ENCODE measurements at regions not wholly inside any gene's neighbourhood (a gene's known extent, or its start where the extent isn't known, plus 50 kb on each side); places are given as distances from the start of the nearest gene placed in this dataset.

- DNase-seq, result no peak
Observed at GRCh38 chr7:67566101-67566500, 569.5 kb downstream of the TYW1 start.

DNA sequence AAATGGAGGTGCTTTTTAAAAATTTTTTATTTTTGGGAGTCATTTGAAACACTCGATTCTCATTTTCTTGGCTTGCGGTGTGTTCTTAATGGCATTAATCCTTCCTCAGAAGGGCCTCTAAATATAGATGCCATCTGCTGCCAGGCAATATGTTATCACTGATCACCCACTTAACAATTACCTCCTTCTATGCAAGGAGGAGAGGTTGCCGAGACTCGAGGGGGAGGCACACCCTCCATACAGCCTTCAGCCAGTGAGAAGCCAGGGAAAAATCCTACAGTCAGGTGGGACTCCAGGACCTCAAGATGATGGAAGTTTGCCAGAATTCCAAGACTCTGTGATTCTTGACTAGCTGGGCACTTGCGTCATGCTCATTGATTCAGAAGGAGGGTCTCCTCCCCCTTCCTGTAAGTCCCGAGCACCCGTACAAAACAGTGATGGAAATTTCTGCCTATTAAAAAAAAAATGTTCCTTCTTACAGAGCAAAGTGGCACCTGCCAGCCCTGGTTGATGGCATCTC is 574.5 kb downstream of the TYW1 start:
- no peak for DNase-seq

DNA sequence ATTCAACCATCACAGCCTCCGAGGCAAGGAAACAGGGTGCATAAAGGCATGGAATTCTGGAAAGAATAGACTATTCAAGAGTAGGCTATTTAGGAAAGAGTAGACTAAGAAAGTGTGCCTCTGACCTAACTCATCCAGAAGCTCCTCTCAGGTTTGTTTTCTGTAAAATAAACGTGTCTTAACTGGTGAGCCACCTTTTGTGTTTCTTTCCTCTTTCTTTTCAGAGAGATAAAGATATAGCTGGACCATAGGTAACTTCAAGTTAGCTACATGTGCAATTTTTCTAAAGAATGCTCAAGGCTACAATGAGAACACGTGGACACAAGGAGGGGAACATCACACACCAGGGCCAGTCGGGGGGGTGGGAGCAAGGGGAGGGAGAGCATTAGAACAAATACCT is 577.0 kb downstream of the TYW1 start:
- DNase-seq, result no peak

- no peak for DNase-seq
Observed at GRCh38 chr7:67588631-67589030, 592.0 kb downstream of the TYW1 start.

DNA sequence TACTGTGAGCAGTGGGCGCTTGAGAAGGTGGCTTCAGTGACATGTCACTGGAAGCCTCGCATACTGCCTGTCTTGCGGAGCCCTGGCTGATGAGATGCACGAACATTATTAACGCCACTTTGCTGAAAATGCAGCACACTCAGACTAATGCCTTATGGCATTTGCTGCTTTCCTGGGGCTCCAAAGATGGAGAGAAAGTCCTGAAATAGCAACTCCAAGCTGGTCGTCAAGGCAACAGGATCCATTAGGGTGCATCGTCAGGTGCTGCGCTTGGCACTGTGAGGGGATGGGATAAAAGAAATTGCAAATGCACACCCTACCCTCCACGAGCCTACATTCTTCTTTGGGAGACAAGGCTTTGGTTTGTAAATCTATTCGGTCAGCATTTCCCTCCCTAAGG is 592.5 kb downstream of the TYW1 start:
- DNase-seq, result no peak

GRCh38 chr7:67590649-67591048 is 594.0 kb downstream of the TYW1 start:
- no peak for DNase-seq

DNA sequence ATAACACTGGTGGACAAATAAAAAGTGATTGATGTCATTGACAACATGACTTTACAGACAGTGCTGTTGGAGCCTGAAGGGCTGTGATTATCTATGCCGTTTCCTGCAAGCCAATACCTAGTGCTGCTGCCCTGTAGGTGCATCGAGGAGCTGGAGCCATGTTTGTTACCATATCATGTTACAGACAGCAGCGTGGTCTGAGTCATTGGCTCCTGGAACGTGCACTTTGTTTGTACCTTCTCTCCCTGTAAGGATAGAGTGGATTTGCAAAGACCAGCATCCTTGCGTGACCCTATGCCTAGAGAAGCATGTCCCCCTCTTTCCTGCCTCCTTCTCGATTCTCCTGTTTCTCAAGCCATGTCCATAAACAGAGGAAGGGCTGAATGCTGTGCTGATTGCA is 597.2 kb downstream of the TYW1 start:
- DNase-seq, result no peak

- no peak for DNase-seq
Observed at GRCh38 chr7:67595431-67596180, 599.0 kb downstream of the TYW1 start.

GRCh38 chr7:67597161-67597560 is 600.5 kb downstream of the TYW1 start:
- no peak for DNase-seq

- DNase-seq, result no peak
Observed at GRCh38 chr7:67598469-67598868, 601.8 kb downstream of the TYW1 start.

DNA sequence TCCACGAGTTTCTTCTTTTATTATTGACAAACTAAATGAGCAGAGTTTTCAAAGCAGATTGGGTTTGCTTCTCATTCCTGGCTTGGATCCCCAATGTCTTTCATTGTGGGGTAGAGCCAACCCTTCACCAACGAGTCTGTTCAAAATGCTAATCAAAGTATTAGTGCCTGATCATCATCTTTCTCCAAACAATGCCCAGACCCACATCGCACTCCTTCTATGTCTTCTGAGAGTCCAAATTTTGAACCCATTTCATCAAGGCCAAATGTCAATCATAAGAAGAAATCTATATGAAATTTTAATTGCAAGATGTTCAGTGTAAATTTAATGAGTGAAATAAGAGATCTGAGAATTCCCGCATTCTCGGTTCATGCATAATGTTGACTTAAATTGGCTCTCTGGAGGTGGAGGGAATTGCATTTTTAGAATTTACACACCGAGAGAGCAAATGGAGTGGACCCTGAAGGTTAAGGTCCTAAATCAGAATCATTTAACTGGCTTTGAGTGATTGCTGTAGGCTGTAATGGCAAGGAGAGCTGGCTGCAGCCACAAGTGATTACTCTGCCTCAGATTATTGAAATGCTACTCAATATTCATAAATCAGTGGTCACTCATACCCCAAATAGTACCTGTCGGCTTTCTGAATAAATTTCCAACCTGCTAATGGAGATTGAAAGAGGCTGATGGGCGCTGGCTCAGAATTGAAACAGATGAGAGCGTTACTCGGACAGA is 602.9 kb downstream of the TYW1 start:
- DNase-seq, result no peak

GRCh38 chr7:67602246-67602887 is 605.7 kb downstream of the TYW1 start:
- no peak for DNase-seq

DNA sequence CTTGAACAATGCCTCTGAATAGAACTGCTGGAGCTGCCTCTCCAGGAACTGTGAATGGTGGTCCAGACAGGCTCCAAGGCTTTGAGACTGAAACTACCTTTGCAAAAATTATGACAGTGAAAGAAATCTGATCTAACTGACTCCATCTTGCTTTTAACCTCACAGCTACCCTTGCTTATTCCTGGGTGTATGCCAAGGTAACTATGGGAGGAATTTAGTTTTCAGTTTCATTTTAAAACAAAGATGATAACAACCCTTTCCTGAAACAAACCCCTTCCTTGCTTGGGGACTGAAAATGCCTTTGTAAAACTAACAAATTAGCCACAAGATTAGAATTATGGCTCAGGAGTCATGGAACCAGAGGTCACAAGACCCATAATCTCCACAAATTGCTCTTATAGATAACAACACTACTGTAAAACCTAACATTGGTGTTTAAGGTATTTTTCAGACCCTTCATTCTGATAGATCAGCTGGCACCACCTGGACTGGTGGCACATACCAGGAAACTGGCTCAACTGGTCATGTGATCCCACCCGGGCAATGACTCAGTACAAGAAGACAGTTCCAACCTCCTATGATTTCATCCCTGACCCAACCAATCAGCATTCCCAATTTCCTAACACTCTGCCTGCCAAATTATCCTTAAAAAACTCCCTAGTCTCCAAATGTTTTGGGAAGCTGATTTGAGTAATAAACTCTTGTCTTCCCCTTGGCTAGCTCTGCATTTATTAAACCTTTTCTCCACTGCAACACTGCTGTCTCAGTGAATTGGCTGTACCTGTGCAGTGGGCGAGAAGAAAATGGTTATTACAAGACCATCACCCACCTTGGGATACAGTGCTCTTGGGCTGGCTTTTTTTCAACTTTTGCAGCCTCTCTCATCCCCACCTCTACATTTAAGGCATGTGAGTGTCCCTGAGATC is 608.1 kb downstream of the TYW1 start:
- DNase-seq, result no peak

DNA sequence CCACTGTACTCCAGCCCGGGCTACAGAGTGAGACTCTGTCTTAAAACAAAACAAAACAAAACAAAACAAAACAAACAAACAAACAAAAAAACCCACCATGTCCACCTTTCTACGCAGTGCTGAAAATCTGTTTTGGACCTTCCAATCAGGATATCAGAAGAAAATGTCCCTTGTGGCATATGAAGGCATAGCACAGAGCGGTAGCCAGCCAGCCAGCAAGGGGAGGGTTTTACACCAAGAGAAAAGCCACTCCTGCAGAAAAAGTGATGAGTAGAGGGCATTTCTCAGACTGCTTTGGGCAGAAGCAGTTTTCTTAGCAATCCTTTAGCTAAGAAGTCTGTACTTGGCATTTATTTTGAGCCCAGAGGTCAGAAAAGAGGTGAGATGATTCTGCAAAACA is 612.2 kb downstream of the TYW1 start:
- DNase-seq, result no peak

- DNase-seq, result no peak
Observed at GRCh38 chr7:67610897-67611296, 614.3 kb downstream of the TYW1 start.

DNA sequence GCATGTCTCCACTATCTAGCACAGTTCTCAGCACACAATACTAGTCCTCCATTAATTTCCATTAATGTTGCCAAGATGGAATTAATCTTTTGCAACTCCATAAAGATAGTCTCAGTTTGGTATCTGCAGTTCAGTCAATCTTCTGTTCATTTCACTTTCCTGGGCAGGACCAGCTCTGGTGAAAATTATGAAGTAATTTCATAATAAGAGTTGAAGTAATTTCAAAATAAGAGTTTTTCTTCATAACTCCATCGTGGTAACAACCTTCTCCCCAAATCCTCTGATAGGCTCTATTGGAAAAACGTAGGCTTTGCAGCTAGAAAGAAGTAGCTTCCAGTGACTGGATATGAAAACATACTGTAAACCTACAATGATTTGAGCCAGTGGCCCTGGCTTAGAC is 618.2 kb downstream of the TYW1 start:
- DNase-seq, result no peak

DNA sequence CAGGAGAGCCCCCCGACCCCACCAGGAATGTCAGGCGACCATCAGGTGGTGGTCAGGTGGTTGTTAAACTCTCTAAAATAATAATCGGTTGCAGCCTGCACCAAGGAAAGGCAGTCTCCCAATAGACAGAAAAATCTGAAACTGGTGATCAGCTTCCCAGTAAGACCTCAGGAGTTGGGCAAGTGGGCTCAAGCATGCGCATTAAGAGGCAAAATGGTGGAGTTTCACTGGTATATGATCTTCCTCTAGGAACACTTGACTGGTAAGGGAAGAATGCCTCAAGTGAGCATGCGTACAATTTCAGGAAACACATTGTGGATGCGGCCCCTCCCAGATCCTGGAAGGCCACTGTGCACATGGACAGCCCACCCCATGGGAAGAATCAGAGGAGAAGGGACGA is 619.9 kb downstream of the TYW1 start:
- no peak for DNase-seq

DNA sequence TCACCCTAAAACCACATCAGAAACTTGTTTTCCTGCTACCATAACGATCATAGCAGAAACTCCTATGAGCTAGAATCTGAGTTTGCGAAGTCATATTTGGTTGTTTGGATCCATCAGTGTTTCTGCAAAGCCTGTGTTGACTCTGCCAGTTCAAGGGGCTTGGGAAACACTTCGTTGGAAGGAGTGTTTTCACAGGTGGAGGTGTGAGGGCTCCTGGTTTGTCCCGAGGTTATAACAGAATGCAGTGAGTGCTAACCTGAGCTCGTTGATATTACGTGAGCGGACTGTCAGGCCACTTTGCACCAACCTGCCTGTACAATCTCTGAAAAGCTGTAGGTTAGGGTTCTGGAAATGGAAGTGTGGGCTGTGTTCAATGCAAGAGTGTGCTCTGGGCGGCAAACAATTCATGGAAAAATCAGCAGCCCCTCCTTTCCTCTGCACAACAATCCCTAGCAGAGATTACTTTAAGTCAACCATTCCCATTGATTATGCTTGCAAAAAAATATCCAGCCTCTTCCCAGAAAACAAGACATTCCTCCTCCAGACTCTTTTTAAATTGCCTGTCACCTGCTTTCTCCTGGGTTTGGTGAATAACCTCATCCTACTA is 622.0 kb downstream of the TYW1 start:
- DNase-seq, result no peak

- DNase-seq, result no peak
Observed at GRCh38 chr7:67619175-67619574, 622.5 kb downstream of the TYW1 start.

- DNase-seq, result no peak
Observed at GRCh38 chr7:67620216-67620933, 623.7 kb downstream of the TYW1 start.

GRCh38 chr7:67621704-67622103 is 625.1 kb downstream of the TYW1 start:
- no peak for DNase-seq
